ENCODE measurements at regions not wholly inside any gene's neighbourhood (a gene's known extent, or its start where the extent isn't known, plus 50 kb on each side); places are given as distances from the start of the nearest gene placed in this dataset.
"Not testable (repeated sequence)": the region's sequence is repeated elsewhere in the genome, so short reads cannot be mapped to it uniquely, and the experiment has no call there.

DNA sequence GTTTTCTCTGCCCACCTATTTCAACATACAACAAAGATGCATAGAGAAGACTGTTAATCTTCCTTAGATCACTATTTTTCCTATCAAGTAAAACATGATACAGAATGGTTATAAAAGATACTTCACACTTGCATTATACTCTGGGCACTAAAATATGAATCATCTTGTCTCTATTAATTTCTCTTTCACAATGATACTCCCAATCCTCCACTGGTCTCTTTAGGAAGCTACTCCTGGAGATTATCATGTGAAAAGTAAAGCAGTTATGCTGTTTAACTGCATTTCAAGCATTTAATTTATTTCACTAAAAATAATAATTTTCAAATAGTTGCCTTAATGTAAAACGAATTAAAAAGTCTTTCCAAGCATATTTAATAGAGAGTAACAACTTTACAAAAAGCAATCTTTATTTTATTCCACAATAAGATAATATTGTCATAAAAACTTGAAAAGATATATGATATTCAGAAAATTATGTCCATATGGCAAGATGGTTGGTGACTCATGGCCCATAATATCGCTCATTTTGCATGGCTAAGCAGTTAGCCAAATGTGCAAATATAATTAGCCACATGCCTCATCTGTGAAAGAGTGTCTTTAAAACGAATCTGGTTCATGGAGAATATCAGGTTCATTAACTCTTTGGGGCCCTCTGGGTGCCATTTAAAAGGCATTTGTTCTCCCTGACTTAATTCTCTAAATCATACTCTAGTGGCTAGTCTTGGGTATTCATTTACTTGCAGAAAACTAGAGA is 1569.0 kb upstream of the B3GALT2 start:
- DNase-seq, result no peak

DNA sequence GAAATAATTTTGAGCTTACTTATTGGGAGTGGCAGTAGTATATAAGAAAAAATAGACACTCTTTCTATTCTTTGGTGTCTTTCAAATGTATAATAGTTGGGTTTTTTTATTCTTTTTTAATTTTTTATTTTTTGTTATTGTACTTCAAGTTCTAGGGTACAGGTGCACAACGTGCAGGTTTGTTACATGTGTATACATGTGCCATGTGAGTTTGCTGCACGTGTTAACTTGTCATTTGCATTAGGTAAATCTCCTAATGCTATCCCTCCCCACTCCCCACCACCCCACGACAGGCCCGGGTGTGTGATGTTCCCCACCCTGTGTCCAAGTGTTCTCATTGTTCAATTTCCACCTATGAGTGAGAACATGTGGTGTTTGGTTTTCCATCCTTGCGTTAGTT is 1552.4 kb upstream of the B3GALT2 start:
- not testable (repeated sequence) for DNase-seq

DNA sequence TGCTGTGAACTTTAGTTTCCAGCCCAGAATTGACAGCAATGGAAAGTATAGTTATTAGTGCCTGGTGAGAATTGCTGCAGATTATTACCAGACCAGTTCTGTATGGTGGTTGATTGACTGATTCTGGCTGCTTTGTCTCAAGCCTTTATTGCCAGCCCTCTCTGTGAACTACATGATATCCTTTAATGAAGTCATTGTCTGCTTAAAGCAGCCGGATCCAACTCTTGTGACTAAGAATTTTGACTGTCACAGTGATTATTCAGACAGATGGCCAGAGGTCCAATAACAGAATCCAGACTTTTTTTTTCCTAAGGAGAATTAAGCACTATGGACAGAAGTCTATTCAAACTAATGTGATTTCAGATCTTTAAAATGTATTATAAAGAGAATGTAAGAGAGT is 1548.6 kb upstream of the B3GALT2 start:
- no peak for DNase-seq

DNA sequence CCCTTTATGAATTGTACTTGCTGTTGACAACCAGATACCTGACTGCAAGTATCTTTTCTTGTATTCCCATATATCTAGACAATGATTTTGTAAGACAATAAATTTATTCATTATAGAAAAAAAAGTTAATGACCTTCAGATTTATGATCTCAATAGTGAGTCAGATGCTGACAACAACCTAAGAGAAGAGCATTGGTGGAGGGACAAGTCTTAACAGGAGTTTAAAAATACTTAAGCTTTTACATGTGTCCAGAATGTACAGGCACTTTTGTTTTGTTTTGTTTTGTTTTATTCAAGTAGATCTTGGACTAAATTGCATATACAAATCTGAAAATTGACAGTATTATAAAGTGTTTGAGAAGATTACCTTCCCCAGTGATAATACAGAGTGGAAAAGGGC is 1544.6 kb upstream of the B3GALT2 start:
- no peak for DNase-seq

DNA sequence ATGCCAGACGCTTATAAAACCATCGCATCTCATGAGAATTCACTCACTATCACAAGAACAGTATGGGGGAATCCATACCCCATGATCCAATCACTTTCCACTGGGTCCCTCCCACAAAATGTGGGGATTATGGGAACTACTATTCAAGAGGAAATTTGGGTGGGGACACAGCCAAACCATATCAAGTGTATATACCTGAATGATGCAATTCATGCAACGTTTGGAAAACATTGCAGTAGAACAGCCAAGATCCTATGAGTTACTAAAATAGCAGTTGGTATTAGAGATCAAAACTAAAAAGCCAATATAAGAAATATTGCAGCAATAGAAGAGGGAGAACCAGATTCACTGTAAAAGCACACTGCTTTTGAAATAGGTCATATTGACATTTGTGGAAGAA is 1543.9 kb upstream of the B3GALT2 start:
- DNase-seq, result no peak

DNA sequence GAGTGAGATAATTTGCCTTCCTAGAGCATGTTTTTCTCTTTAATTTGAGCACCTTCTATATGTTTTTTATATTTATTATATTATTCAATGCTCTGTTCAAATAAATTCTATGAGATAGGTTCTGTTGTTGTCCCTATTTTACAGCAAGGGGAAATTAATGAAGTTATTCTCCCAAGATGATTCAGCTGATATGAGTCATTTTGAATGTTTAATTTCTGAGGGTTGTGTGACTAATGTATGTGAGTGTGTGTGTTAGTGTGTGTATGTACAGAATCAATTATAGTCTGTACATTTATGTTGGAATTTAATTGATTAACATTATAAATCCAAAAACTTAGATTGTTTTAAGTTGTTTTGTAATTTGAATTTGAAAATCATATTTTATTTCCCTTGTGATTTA is 1536.7 kb upstream of the B3GALT2 start:
- no peak for DNase-seq

DNA sequence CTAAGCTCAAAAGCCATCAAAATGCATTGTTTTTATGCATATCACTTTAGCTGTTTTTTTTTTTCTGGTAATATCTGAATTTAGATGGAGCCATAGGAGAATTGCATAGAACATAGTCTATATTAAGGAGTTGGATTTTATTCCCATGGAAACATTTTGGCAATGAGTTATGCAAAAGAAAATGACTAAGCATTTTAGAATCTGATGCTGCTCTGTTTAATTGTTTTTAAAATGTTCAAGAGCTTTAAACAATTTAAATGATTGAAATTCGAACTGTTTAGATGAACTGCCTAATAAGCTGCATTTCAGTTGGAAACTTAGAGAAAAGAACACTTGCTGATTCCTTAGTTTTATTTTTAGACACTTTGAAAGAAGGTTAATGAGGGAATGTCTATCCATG is 1531.5 kb upstream of the B3GALT2 start:
- no peak for DNase-seq

DNA sequence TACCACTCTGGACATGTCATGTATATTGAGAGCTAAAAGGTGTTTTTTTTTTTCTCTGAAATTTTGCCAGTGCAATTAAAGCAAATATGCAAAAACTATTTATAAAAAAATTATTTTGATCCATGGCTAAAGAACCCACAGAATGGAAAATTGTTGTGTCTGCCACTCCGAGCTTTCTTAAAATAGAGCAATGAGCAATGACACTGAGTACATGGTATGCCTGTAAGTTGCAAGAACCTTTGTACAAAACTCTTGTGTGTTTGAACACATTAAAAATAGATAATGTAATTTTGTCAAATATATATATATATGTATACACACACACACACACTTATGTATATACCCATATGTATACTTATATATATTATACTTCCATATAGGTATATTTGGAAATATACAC is 1530.9 kb upstream of the B3GALT2 start:
- no peak for DNase-seq

DNA sequence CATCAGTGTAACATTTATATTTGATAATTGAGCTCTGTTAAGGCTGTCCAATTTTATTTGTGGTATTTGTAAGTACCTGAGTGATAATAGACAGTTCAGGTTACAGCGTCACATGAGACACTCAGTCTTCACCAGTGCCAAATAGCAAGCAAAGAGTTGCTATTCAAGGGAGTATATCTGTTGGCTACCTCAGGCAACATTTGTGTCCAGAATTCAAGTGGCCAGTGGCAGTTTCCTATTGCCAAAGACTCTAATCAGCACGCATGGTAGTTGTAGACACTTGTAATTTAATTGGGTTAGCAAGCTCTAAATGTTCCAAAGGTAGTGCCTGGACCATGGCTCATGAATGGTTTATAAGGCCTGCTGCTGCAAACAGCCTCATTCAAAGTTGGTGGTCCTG is 1524.3 kb upstream of the B3GALT2 start:
- DNase-seq, result no peak

DNA sequence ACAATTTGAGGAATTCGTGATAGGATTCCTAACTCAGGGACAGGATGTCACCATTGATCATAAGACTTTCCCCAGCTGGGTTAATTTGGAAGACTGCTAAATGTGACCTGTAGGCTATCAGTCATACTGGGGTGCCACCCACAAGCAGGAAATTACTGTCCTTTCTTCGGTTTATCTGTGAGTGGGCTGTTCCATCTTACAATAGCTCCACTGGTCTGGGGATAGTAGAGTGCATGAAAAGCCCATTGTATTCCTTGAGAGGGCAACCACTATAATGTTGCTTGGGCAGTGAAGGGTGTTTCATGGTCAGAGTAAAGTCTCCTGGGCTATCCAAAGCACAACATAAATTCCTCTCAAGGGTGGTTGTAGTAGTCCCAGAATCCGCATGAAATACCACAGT is 1523.0 kb upstream of the B3GALT2 start:
- DNase-seq, result no peak

DNA sequence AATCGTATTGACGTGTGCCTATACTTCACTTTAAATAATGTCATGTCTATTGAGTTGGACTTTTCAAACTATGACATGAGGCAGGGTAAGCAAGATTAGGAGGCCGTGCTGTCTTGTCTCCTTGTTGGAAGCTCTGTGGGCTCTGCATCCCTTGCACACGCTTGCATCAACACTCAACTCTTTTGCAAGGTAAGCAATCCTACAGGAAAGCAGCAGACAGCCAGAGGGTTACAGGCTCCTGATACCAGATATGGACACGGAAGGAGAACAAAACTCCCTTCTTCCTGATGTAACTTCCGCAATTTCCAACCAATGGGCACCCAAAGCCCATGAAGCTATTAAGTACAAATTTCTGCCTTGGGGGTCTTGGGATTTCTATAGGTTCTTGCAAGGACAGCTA is 1520.7 kb upstream of the B3GALT2 start:
- DNase-seq, result no peak

DNA sequence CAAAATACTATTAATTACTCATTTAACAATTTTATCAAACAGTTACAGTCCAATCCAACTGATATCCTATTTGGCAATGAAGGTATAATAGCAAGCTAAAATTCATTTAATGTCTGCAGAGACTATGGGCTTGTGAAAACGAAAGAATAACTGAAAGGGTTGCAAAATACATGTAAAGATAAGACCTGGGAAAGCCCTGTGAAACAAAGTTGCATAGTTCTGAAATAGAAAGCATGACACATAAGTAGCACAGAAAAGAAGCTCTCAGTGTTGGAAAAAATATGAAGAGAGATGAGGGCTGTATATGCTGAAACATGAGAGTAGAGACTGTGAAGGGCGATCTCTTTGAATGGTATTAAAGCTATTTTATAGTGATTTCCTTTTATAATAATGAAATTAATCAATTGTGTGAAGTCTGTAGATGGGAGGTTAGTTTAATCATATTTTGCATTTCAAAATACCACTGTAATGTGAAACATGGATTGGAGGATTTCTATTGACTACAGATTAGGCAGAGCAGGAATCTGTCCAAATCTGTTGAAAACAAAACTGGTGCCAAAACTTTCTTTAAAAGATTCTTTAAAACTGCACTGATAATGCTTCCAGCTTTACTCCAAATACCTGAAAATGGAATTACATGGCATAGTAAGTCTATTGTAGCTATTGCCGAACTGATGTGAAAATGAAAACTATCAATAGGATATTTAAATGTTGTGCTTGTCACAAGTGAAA is 1518.9 kb upstream of the B3GALT2 start:
- DNase-seq, result no peak

DNA sequence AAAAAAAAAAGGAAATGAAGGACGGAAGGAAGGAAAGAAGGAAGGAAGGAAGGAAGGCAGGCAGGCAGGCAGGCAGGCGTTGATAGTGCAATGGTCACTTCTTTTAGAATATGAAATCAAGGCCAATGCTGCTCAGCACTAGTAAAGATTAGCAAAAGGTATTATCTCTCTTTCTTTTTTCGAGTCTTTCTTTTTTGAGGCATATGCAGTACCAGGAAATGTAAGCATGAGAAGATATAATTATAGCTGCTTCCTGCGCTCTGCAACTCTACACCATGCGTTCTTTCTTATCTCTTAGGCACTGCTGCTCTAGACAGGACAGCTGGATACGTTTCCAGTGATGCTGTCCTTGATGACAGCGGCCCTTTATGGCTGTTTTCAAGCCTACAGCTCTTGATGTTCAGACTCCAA is 1512.5 kb upstream of the B3GALT2 start:
- DNase-seq, result no peak

DNA sequence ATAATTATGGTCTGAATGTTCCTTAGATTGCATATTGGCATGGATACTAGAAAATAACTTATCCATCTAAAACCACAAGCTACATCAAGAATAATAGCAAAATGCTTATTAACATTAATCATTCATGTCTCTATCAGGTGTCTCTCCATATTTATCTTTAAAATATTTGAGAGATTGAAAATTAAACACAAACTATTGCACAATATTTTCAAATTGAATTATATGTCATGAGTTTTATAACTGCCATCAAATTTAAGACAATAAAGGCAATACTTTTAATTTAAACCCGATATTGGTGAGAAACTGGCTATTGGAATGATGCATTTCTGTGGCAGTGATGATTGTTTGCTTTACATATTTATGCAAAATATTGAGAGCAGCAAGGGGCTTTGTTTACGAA is 1506.8 kb upstream of the B3GALT2 start:
- no peak for DNase-seq

DNA sequence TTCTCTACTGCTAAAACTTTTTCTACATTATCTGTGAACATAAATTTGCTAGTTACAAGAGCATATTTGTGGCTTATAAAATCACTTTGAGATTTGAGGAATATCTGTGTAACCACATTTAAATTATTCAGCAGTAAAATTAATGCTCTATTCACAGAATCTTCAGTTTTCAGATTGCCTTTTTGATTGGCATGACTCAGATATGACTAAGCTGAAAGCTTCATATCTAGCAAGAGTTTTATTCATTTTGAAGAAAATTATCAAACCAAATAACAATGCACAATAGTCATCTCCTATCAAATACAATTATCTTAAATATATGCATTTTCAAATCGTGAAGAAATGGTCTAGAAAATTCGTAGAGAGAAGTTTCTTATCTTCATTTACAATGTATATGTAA is 1498.2 kb upstream of the B3GALT2 start:
- no peak for DNase-seq

DNA sequence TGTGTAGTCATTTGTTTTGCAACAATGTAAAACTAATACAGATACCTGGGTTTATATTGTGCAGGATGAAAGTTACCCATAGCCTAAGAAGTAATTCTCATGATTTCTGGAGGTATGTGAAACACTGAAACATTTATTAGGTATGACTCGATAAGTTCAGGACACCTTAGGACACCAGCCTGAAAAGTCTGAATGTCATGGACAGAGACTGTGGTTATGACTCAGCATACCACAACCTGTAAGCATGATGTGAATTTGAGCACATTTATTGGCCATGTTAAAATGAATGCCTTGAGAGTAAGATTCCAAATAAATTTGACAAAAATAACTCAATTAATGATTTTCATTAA is 1471.7 kb upstream of the B3GALT2 start:
- no peak for DNase-seq

DNA sequence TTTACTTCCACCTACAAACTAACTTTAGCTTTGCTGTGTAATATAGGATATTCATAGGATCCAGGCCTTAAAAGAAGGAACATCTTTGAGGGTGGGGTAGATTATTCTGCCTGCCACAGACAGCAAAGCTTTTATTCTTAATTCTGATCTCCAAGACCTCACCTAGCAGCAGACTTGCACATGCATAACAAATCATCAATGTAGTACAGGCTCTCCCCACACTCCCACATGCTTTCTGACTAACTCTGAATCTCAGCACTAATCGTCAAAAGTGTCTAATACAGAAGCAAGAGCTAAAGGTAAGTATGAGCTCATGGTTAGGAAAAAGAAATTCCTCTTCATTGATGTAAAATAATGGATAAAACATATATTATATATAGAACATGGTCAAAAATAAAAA is 1468.5 kb upstream of the B3GALT2 start:
- DNase-seq, result no peak

DNA sequence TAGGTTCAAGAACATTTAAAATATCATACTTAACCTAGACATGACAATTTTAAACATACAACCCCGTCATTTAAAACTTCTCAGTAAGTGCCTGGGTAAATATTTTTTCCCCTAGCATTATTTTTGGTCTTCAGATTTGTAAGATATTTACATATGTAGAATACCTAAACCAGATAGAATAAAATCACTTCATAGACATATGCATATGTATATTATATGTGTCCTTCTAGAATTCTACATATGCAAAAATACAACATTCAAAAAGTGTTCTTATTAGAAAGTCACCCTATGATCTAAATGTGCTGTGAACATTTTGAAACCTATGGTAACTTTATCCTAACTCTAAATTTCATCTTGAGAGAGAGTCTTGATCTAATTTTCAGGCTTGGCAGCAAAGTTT is 1467.0 kb upstream of the B3GALT2 start:
- no peak for DNase-seq

DNA sequence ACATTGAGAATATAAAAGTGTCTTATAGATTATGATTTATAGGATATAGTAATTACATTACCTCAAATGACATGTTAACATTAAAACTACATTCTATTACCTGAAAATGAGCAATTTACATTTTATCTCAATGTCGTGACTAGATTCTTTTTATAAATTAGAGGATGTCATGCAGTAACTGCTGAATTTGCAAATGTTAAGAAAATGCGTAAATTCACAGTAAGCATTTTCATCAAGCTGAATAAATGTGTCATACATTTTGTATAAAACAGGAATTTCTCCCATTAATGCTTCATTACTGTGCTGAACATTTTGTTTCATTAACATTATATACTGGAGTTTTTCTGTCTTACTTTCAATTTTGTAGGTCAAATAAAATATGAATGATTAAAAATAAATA is 1460.7 kb upstream of the B3GALT2 start:
- no peak for DNase-seq

DNA sequence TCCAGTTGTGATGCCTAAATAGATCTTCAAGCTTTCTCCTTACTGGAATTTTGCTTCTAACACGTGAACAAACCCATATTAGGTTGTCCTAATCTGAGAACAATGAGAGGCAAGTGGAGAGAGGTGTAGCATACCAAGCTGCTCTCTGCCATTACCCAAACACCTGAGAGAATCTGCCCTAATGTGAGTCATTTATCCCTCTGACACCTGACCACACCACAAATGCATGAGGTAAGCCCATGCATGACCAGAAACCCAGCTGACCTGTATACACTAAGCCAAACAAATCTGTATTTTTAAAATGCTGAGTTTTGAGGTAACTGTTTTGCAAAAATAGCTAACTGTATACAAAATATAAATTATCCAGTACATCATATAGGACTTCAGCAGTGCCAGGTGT is 1458.1 kb upstream of the B3GALT2 start:
- no peak for DNase-seq

DNA sequence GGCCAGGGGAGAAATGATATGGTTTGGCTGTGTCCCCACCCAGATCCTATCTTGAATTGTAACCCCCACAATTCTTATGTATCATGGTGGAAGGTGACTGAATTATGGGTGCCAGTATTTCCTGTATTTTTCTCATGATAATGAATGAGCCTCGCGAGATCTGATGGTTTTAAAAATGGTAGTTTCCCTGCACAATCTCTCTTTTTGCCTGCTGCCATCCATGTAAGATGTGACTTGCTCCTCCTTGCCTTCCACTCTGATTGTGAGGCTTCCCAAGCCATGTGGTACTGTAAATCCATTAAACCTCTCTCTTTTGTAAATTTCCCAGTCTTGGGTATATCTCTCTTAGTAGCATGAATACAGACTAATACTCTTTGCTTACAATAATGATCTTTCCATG is 1453.9 kb upstream of the B3GALT2 start:
- no peak for DNase-seq

DNA sequence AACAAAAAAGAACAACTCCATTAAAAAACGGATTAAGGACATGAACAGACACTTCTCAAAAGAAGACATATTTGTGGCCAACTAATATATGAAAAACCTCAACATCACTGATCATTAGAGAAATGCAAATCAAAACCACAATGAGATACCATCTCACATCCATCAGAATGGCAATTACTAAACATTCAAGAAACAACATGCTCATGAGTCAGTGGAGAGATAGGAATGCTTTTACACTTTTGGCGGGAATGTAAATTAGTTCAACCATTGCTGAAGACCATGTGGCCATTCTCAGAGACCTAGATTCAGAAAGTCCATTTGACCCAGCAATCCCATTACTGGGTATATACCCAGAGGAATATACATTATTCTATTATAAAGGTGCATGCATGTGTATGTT is 1442.6 kb upstream of the B3GALT2 start:
- no peak for DNase-seq

DNA sequence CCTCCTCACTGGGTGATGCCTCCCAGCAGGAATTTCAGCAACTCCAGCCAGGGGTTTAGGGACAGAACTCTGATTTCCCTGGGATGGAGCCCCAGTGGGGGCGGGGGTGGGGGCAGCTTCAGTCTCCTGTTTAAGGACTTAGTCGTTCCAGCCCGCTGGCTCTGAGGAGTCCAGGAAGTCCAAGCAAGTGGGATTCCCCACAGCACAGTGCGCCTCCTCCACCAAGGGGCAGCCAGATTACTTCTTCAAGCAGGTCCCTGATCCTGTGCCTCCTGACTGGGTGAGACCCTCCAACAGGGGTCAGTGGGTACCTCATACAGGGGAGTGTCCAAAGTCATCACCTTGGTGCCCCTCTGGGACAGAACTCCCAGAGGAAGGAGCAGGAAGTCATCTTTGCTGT is 1438.4 kb upstream of the B3GALT2 start:
- DNase-seq, result no peak

DNA sequence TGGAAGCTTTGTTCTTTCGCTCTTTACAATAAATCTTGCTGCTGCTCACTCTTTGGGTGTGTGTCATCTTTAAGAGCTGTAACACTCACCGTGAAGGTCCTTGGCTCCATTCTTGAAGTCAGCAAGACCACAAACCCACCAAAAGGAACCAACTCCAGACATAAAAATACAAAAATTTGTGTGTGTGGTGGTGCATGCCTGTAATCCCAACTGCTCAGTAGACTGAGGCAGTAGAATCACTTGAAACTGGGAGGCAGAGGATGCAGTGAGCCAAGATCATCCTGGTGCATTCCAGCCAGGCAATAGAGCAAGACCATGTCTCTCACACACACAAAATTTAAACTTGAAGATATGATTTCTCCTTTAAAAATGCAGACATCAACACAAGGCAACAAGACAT is 1431.7 kb upstream of the B3GALT2 start:
- no peak for DNase-seq

DNA sequence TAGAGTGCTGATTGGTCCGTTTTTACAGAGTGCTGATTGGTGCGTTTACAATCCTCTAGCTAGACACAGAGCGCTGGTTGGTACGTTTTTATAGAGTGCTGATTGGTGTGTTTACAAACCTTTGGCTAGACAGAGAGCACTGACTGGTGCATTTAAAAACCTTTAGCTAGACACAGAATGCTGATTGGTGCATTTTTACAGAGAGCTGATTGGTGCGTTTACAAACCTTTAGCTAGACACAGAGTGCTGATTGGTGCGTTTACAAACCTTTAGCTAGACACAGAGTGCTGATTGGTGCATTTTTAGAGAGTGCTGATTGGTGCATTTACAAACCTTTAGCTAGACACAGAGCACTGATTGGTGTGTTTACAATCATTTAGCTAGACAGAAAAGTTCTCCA is 1430.9 kb upstream of the B3GALT2 start:
- DNase-seq, result not testable (repeated sequence)
